Germinal center (tissue), 1 donor: ENCODE measurements at regions not wholly inside any gene's neighbourhood (a gene's known extent, or its start where the extent isn't known, plus 50 kb on each side); places are given as distances from the start of the nearest gene placed in this dataset.
"Not testable (repeated sequence)": the region's sequence is repeated elsewhere in the genome, so short reads cannot be mapped to it uniquely, and the experiment has no call there.

ENCODE experiments used
- DNase-seq: peaks from one replicate; pipeline ENCODE4 v3.0.0; 2012; ENCODE audit warnings: mixed read lengths, low spot score

- DNase-seq, result no peak
Measured at GRCh38 chr2:138271467-138271866, 230.1 kb upstream of the SPOPL start.

DNA sequence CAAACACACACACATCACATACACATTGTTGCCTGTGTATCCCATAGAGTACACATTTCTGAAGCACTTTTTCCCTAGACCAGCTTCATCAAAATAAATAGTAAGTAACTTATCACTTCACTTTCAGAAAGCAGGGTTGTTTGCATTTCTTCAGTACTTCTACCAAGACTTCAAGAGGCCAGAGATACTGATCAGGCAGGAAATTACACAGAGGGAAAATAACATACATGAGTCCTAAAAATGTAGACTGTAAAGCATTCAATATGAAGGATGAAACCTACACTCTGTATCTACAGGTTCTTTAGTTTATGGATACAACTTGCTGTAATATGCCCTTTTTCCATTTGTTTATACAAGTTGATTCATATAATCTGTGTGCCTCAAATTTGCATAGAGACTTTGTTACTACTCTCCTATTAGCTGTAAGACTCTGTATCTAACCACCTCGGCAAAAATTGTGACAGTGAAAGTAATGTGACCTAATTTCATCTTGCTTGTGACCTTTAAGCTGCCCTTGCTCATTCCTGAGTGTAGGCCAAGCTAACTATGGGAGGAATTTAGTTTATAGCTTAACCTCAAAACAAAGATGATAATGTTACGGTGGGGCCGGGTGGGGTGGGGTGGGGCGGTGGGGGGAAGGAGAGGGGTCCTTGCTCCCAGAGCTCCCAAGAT, 228.9 kb upstream of the SPOPL start:
- DNase-seq, result no peak

- DNase-seq, result not testable (repeated sequence)
Measured at GRCh38 chr2:138273280-138273679, 228.3 kb upstream of the SPOPL start.

GRCh38 chr2:138274421-138275291, 226.9 kb upstream of the SPOPL start:
- no peak for DNase-seq

- no peak for DNase-seq
Measured at GRCh38 chr2:138275292-138275690, 226.3 kb upstream of the SPOPL start.

GRCh38 chr2:138275881-138276280, 225.7 kb upstream of the SPOPL start:
- no peak for DNase-seq

GRCh38 chr2:138276339-138276738, 225.2 kb upstream of the SPOPL start:
- DNase-seq, result no peak

- DNase-seq, result no peak
Measured at GRCh38 chr2:138277062-138277461, 224.5 kb upstream of the SPOPL start.

DNA sequence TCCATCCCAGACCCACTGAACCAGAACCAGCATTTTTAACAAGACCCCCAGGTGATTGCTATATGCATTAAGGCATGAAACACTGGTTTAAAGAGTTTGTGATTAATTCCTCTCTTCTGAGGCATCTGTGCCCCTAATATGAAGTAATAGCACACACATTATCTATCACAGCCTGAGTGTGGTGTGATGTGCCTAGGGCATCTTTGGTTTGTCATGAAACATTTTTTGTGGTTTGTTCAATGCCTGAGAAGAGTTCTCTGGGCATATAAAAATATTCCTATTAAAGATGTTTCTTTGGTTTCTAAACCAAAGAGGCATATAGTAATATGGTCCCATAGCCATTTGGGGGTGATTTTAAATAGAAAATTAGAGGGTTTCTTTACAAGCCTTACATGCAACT, 221.7 kb upstream of the SPOPL start:
- DNase-seq, result no peak

DNA sequence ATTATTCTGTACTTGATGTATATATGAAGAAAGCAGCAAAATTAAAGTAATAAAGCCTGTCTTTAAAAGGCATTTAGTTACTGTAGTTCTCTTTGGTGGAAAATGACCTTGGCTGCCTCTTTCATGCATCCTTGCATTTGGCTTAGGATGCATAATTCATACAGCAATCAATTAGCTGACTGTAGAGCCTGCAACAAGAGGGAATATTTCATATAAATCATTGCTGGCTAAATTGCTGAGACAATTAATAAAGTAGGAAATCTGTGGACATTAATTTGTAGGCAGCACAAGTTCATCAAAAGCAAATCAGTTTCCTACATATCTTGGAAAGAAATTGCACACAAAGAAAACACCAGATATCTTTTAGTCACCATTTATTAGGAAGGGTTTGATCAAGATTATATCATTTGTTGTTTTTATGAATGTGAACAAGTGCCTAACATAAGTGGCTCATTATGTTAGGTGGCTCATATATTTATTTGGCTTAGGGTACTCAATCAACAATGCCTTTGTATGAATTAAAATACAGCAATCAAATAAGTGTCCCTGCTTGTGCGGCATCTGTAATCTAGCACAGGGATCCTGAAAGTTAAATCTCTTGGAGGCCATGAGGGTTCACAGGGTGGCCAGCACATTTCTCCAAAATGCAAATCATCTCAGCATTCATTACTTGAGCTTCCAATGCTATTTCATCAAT, 220.4 kb upstream of the SPOPL start:
- no peak for DNase-seq

DNA sequence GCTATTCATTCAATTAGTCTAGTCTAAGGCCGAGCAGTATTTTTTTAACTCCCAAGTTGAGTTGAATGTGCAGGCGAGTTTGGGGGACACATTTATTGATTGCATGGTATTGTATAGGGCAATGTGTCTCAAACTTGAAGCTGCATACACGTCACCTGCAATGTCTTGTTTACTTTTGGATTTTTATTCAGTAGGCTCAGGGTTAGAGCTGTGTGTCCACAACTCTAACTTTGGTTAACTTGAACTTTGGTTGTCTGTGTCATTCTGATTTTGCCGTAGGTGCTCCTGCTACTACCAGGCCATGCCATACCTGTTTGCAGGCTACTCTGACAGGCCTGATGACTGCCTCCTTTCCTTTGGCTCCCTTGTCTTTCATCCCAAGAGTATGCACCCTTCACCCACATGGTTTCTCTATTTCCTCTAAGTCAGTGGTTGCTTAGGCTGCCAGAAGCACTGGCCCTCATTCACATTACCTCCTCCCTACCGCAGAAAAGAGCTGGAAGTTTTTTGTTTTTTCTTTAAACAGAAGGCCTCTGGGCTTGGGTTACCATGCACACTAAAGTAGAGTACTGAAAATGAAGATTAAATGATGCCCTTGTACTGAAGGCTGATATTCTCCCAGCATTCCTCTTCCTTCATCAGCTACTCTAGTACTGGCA, 219.4 kb upstream of the SPOPL start:
- no peak for DNase-seq

DNA sequence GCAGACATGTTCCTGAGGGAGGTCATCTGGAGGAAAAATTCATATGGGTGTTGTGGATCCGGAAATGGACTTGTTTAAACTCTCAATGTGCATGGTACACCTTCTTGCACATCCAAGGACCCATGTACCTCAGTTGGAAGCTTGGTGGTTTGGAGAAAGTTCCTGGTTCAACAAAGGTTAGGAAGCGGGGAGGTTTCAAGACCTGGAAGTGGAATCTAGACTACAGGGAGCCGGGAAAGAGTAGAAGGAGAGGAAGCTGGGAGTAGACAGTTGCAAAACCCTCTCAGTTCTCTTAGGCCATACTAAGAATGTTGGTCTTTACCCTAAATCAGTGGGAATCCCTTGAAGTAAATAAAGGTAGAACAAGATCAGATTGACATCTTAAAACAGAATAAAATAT, 209.8 kb upstream of the SPOPL start:
- DNase-seq, result no peak

- DNase-seq, result no peak
Measured at GRCh38 chr2:138293045-138293444, 208.5 kb upstream of the SPOPL start.

DNA sequence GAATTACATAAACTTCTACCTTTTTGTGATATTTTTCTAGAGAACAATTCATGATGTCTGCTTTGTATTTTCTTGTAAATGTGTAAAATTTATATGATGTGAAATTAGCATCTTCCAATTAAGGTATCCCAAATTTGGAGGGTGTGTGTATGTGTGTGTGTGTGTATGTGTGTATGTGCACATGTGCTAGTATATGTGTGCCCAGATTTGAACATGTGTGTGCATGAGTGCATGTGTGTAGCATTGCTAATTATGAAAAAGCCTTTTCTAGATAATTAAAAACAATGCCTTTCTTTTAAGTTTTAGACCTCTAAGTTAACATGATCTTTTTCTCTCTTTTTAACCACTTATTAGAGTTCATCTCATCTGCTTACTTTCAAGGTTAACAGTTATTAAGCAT, 208.0 kb upstream of the SPOPL start:
- DNase-seq, result no peak

DNA sequence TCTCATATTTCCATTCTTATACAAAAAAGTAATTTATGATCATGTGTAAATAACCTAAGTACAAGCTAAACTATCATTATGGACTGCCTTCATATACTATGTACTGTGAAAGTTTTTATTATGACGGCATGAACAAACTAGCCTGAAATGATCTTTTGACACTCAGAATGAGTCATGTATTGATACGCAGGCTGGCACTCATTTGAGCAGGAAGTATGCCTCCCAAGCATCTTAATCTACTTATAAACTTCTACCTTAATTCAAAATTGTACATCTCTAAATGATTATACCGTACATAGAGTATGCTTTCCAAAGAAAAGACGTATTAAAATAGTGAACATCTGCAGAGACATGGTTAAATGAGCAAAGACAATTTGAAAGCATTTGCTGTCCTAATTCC, 207.1 kb upstream of the SPOPL start:
- DNase-seq, result no peak

- no peak for DNase-seq
Measured at GRCh38 chr2:138296365-138296764, 205.2 kb upstream of the SPOPL start.

DNA sequence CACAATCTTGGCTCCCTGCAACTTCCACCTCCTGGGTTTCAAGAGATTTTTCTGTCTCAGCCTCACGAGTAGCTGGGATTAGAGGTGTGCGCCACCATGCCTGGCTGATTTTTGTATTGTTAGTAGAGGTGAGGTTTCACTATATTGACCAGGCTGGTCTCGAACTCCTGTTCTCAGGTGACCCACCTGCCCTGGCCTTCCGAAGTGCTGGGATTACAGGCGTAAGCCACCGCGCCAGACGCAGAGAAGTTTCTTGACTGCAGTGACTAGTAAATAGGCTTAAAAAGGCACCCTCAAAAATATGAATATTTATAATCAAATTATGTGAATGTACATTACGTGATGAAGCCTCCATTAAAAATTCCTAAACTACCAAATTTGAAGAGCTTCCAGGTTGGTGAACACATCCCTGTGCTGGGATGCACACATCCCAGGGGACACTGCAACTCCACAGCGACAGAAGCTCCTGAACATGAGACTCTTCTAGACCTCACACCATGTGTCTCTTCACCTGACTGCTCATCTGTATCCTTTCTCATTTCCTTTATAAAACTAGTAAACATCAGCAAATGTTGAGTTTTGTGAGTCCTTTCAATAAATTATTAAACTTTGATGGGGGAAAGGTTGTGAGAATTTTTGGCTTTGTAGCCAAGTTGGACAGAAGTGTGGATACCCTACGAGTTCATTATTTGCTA, 203.3 kb upstream of the SPOPL start:
- no peak for DNase-seq

DNA sequence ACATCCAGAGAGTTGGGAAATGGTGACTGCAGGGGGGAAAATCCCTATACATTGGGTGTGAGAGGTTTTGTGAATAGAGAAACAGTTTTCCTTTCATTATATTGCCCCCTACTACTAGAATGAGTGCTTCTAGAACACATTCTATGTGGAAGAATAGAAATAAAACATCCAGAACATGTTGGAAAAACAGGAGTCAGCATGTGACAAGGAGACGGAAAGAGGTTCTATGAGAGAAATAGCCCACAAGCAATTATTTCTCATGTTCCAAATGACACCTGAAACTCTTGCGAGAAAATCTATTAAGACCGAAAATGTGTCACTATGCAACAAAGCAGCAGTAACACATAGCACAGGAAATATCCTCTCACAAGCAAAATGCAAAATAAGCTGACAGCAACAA, 202.7 kb upstream of the SPOPL start:
- DNase-seq, result no peak

- DNase-seq, result no peak
Measured at GRCh38 chr2:138306626-138307025, 194.9 kb upstream of the SPOPL start.

DNA sequence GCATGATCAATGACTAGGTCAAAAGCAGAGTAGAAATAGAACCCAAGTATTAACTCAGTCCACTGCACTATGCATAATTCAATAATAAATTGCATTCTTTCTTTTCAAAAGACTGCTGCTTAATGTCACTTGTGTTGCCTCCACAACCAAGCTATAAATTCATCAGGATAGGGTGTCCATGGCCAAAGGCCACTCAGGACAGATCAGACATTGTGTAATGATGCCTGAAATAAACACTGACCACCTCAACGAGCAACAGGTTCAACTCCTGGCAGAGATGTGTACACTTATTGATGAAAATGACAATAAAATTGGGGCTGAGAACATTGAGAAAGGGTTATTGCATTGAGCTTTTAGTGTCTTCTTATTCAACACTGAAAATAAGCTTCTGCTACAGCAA, 194.5 kb upstream of the SPOPL start:
- DNase-seq, result no peak

DNA sequence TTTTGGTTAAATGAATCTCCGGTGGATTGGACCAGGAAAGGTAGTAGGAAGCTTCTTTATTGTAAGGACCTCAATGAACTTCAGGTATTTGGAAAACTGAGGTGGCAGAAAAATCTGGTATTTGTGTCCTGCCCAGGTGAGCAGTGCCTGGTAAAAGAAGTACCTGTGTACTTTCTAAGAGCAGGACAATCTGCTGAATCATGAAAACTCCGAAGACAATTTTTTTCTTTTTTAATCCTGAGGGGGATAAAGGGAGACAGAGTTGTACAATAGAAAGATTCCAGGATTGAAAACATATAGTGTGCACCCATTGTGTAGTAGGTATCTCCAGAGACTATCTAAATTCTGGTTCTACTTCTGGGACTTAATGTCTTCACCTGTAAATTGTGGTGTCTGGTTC, 191.8 kb upstream of the SPOPL start:
- DNase-seq, result no peak

DNA sequence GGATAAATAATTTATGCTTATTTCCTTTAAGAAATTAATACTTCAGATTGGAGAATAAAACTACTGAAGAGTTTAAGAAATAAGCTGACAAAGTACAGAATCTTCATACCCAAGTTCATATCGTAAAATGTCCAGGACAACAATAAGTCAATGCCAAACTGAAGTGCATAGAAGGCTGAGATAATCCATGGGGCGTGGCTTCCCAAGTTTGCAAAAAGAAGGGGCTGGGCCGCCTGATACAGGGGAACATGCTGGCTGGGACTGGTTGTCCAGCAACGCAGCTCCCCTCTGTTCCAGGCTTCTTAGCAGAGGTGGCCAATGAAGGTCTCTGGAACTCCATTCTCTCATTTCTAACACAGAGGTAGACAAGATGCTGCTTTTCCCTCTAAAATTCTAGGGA, 189.5 kb upstream of the SPOPL start:
- DNase-seq, result no peak
